IPS-NIHi7 (cell line): ENCODE measurements at regions not wholly inside any gene's neighbourhood (a gene's known extent, or its start where the extent isn't known, plus 50 kb on each side); places are given as distances from the start of the nearest gene placed in this dataset.
A peak's percentile ranks its signal among the peaks of the same experiment; 100 is the strongest.
"Not testable (repeated sequence)": the region's sequence is repeated elsewhere in the genome, so short reads cannot be mapped to it uniquely, and the experiment has no call there.

Experiments used
- DNase-seq: peaks from one replicate; pipeline ENCODE4 v3.0.0; 2012; ENCODE audit warnings: mixed read lengths; ENCODE audit errors: extremely low spot score

- no peak for DNase-seq
These were observed 587.1 kb upstream of the ATXN7L3B start for GRCh38 chr12:73950507-73950906.

- no peak for DNase-seq
These were observed 585.5 kb upstream of the ATXN7L3B start for GRCh38 chr12:73951956-73952703.

GRCh38 chr12:73964641-73965040 lies 573.0 kb upstream of the ATXN7L3B start:
- no peak for DNase-seq

- DNase-seq: no peak
These were observed 564.1 kb upstream of the ATXN7L3B start for GRCh38 chr12:73973486-73973885.

GRCh38 chr12:73984552-73984951 lies 553.1 kb upstream of the ATXN7L3B start:
- DNase-seq: no peak

- no peak for DNase-seq
These were observed 546.5 kb upstream of the ATXN7L3B start for GRCh38 chr12:73991138-73991537.

- no peak for DNase-seq
These were observed 538.7 kb upstream of the ATXN7L3B start for GRCh38 chr12:73998894-73999293.

- no peak for DNase-seq
These were observed 522.5 kb upstream of the ATXN7L3B start for GRCh38 chr12:74015118-74015517.

GRCh38 chr12:74016324-74016723 lies 521.3 kb upstream of the ATXN7L3B start:
- DNase-seq: not testable (repeated sequence)

- no peak for DNase-seq
These were observed 518.8 kb upstream of the ATXN7L3B start for GRCh38 chr12:74018849-74019248.

GRCh38 chr12:74021937-74022336 lies 515.7 kb upstream of the ATXN7L3B start:
- DNase-seq: peak; percentile 74

GRCh38 chr12:74031045-74031444 lies 506.6 kb upstream of the ATXN7L3B start:
- DNase-seq: no peak

GRCh38 chr12:74033531-74033930 lies 504.1 kb upstream of the ATXN7L3B start:
- DNase-seq: no peak

GRCh38 chr12:74039138-74039537 lies 498.5 kb upstream of the ATXN7L3B start:
- DNase-seq: not testable (repeated sequence)

GRCh38 chr12:74043343-74043742 lies 494.3 kb upstream of the ATXN7L3B start:
- DNase-seq: no peak

GRCh38 chr12:74049348-74049747 lies 488.3 kb upstream of the ATXN7L3B start:
- no peak for DNase-seq

GRCh38 chr12:74051848-74052247 lies 485.8 kb upstream of the ATXN7L3B start:
- no peak for DNase-seq

GRCh38 chr12:74066476-74066875 lies 471.2 kb upstream of the ATXN7L3B start:
- no peak for DNase-seq

- DNase-seq: no peak
These were observed 466.5 kb upstream of the ATXN7L3B start for GRCh38 chr12:74071182-74071581.

GRCh38 chr12:74076918-74077317 lies 460.7 kb upstream of the ATXN7L3B start:
- DNase-seq: no peak

GRCh38 chr12:74105434-74105833 lies 432.2 kb upstream of the ATXN7L3B start:
- no peak for DNase-seq

- no peak for DNase-seq
These were observed 428.9 kb upstream of the ATXN7L3B start for GRCh38 chr12:74108729-74109128.

GRCh38 chr12:74111688-74112360 lies 425.8 kb upstream of the ATXN7L3B start:
- peak; percentile 29 for DNase-seq
